SK-N-SH treated with all-trans-retinoic acid at 6 μM for 48 hours (cell line): ENCODE measurements at regions not wholly inside any gene's neighbourhood (a gene's known extent, or its start where the extent isn't known, plus 50 kb on each side); places are given as distances from the start of the nearest gene placed in this dataset.

Source experiments
- ARNTL ChIP-seq: fragments of 450-650 bp; formaldehyde crosslinking; IDR thresholded peaks from 2 replicates; pipeline ENCODE4 v1.5.0; 2020; ENCODE audit warnings: low read depth, mild to moderate bottlenecking, moderate library complexity, borderline replicate concordance
- BACH2 ChIP-seq: fragments of 250-450 bp; sonication (Bioruptor Pico); IDR thresholded peaks from 2 replicates; pipeline ENCODE4 v1.9.0; 2021; ENCODE audit warnings: mild to moderate bottlenecking, borderline replicate concordance
- CREB5 ChIP-seq: fragments of 250-450 bp; sonication (Bioruptor Pico); IDR thresholded peaks from 2 replicates; pipeline ENCODE4 v1.5.1; 2020; ENCODE audit warnings: low read depth, mild to moderate bottlenecking, moderate library complexity
- CSRNP3 ChIP-seq: fragments of 250-450 bp; sonication (Bioruptor Pico); IDR thresholded peaks from 2 replicates; pipeline ENCODE4 v1.5.1; 2021; ENCODE audit warnings: mild to moderate bottlenecking, moderate library complexity
- GLIS3 ChIP-seq: fragments of 250-450 bp; sonication (Bioruptor Pico); IDR thresholded peaks from 2 replicates; pipeline ENCODE4 v1.5.0; 2020; ENCODE audit warnings: mild to moderate bottlenecking, moderate library complexity
- OSR1 ChIP-seq: fragments of 250-450 bp; sonication (Bioruptor Pico); IDR thresholded peaks from 2 replicates; pipeline ENCODE4 v1.8.0; 2022; ENCODE audit warnings: moderate library complexity, mild to moderate bottlenecking, inconsistent platforms
- PATZ1 ChIP-seq: fragments of 250-450 bp; sonication (Bioruptor Pico); IDR thresholded peaks from 2 replicates; pipeline ENCODE4 v1.8.0; 2020; ENCODE audit warnings: mild to moderate bottlenecking, moderate library complexity, borderline replicate concordance
- POU6F1 ChIP-seq: fragments of 250-450 bp; sonication (Bioruptor Pico); IDR thresholded peaks from 2 replicates; pipeline ENCODE4 v1.8.0; 2021; ENCODE audit warnings: low read depth, mild to moderate bottlenecking, moderate library complexity, borderline replicate concordance
- PPARA ChIP-seq: fragments of 250-450 bp; sonication (Bioruptor Pico); IDR thresholded peaks from 2 replicates; pipeline ENCODE4 v1.5.0; 2020; ENCODE audit warnings: mild to moderate bottlenecking, borderline replicate concordance
- ZFP3 ChIP-seq: fragments of 250-450 bp; sonication (Bioruptor Pico); IDR thresholded peaks from 2 replicates; pipeline ENCODE4 v1.5.0; 2020; ENCODE audit warnings: mild to moderate bottlenecking, moderate library complexity
- ZFP30 ChIP-seq: fragments of 450-650 bp; formaldehyde crosslinking; IDR thresholded peaks from 2 replicates; pipeline ENCODE4 v1.5.0; 2022; ENCODE audit warnings: mild to moderate bottlenecking, moderate library complexity
- ZNF565 ChIP-seq: fragments of 450-650 bp; formaldehyde crosslinking; conservative IDR thresholded peaks from 2 replicates; pipeline ENCODE4 v1.5.0; 2020; ENCODE audit warnings: low read depth, mild to moderate bottlenecking, moderate library complexity

GRCh38 chr2:155176345-155176744, 477.9 kb downstream of the KCNJ3 start:
- no peak for TF ChIP-seq ZNF565 (CRISPR knock-in tag)
- TF ChIP-seq OSR1, result no peak
- no peak for TF ChIP-seq ZFP3
- TF ChIP-seq BACH2, result no peak
- no peak for TF ChIP-seq PATZ1
- no peak for TF ChIP-seq GLIS3
- no peak for TF ChIP-seq PPARA (CRISPR knock-in tag)
- TF ChIP-seq ZFP30 (CRISPR knock-in tag), result no peak
- TF ChIP-seq CREB5 (CRISPR knock-in tag), result no peak
- no peak for TF ChIP-seq POU6F1
- no peak for TF ChIP-seq CSRNP3
- no peak for TF ChIP-seq ARNTL (CRISPR knock-in tag)
